GM12801 (cell line): ENCODE measurements at regions not wholly inside any gene's neighbourhood (a gene's known extent, or its start where the extent isn't known, plus 50 kb on each side); places are given as distances from the start of the nearest gene placed in this dataset.

Source experiments
- TF ChIP-seq, protein P1 (sequence below): IDR thresholded peaks from one replicate; pipeline ENCODE4 v1.5.1; 2011; ENCODE audit warnings: control low read depth; ENCODE audit not compliant: insufficient read length; ENCODE audit errors: extremely low read depth

DNA sequence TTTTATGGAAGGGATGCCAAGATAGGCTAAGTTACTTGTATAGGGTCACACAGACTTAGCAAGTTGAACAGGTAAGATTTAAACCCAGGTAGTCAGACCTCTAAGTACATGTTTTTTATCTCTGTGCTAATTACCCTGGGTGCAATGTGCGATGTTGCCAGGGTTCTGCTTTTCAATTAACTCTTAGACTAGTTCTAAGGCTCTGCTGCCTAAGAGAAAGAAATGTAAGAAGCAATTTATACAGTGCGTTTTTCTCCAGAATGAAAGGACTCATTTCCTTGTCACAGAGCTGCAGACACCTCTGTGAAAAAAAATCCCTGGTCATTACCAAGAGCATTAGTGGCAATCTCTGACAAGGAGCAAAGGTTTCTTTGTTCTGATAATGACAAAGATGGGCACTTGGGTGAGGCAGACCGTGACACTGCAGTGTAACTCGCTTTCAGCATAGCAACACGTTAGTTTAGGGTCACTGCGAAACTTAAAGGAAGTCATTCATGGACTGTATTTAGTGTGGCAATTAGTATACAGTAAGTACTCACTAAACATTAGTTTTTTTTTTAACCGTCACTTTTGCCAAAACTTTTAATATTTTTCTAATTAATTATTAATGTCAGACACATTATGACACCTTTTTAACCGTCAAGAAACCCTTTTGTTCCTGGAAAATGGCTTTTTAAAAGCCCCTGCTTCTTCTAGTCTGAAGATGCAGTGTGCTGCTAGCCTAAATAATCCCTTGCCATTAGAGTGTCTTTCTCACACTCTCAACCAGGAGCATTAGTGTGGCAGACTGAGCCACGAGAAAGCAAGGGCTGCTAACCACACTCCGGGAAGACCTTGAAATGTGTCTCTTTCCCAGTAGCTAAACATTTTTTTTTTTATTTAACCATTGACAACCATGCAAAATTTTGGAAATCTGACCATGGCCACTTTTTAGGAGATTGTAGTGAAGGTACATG, 520.0 kb upstream of the C9orf72 start:
- TF ChIP-seq, protein P1, sequence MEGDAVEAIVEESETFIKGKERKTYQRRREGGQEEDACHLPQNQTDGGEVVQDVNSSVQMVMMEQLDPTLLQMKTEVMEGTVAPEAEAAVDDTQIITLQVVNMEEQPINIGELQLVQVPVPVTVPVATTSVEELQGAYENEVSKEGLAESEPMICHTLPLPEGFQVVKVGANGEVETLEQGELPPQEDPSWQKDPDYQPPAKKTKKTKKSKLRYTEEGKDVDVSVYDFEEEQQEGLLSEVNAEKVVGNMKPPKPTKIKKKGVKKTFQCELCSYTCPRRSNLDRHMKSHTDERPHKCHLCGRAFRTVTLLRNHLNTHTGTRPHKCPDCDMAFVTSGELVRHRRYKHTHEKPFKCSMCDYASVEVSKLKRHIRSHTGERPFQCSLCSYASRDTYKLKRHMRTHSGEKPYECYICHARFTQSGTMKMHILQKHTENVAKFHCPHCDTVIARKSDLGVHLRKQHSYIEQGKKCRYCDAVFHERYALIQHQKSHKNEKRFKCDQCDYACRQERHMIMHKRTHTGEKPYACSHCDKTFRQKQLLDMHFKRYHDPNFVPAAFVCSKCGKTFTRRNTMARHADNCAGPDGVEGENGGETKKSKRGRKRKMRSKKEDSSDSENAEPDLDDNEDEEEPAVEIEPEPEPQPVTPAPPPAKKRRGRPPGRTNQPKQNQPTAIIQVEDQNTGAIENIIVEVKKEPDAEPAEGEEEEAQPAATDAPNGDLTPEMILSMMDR, result no peak

DNA sequence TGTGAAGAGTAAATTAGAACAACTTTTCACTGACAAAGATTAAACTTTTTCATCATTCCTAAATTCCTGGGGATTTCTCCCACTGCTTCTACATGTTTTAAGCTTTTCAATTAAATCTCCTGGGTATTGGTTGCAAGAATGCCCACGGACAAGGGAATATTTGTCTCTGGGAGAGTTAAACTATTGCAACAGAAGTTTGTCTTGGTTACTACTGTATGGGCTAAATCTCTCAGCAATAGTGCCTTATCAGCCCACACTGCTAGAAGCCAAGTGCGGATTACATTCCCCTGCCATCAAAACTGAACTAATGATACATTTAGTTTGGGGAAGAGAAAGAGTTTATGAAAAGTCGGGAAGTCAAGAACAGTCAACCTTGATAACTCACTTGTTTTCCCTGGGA, 528.2 kb upstream of the C9orf72 start:
- TF ChIP-seq, protein P1, result no peak

DNA sequence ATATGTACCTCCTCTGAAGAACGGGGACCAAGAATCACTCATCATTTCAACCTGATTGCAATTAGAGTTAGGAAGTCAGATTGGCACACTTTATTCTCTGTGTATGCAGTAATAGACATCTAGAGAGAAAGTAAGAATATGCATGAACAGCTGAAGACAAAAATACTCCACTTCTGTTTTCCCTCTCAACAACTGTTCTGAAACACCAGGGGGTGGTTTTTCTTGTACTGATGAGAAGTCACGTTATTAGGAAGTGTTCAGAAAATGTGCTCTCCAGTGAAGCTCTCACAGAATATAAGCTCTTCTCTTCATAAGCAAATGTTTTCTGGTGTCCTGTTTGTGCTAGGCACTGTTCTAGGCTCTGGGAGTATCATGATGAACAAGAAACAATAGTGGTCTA, 531.7 kb upstream of the C9orf72 start:
- TF ChIP-seq, protein P1, result no peak

DNA sequence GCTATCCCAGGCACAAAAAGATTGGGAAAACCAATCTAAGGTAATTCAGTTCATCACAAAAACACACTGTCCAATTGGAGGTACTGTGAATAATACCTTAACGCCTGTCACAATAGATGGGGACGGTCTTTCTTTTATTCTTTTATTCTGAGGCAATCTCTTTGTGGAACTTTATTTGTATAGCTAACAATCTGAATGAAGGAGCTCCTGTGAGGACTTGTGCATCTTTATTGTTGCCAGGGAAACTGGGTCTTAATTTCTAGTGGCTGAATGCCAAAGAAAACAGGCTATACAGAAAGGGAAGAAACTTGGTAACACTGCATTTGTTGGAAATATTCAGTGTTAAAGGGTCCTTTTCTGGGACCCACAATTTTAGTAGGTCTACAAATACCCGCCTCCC, 546.9 kb upstream of the C9orf72 start:
- TF ChIP-seq, protein P1, result no peak

DNA sequence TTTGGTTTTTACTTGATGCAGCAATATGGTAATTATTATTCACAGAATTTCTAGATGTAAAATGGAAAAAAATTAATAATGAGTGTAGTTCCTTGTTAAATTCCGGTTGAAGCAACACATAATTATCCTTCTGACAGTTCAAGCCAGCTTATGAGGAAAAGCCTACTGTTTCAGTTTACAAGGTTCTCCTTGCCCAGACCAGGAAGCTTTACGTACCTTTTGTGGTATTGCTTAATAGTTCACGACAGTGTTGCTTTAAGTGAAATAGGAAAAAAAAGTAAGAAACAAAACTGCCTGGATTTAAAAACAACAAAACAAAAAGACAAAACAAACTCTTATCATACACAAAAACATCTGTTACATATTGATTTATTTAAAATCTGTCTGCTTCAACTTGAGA, 547.3 kb upstream of the C9orf72 start:
- TF ChIP-seq, protein P1, result no peak

DNA sequence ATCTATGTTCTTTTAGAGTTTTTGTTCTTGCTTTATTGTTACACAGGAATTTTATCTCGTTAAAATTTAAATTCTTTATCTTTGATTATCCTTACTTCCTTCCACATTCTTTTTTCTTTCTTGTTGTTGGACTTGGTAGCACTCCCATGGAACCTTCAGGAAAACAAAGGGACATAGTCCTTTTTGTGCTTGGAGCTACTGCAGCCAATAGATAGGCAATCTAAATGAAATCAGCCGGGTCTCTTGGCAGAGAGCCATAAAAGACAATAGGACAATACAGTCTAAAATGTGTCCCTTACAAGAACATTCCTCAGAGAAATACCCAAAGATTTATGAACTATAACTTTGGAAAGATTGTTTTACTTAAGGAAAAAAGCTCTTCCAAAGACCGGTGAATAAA, 548.1 kb upstream of the C9orf72 start:
- TF ChIP-seq, protein P1, result no peak

DNA sequence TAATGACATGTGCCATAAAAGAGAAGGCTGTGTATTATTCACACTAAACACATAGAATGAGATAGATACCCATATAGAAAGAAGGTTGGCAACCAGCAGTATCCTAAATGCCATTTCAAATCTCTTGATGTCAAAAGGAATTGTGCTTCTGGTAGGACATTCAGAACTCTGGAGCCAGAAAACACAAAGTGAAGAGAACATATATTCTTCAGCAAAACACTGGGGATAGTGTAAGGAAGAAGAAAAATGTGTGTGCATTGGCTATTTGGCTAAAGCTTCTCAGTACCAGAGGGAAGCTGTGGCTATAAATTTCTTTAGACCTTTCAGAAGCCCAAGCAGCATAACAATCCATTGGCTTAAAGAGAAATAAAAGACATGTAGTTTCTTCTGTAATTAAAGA, 551.6 kb upstream of the C9orf72 start:
- TF ChIP-seq, protein P1, result no peak
